Forelimb muscle (tissue), 1 donor: ENCODE measurements at regions not wholly inside any gene's neighbourhood (a gene's known extent, or its start where the extent isn't known, plus 50 kb on each side); places are given as distances from the start of the nearest gene placed in this dataset.
A peak's percentile ranks its signal among the peaks of the same experiment; 100 is the strongest.
"Not testable (repeated sequence)": the region's sequence is repeated elsewhere in the genome, so short reads cannot be mapped to it uniquely, and the experiment has no call there.

Experiments used
- DNase-seq: peaks from one replicate; pipeline ENCODE4 v3.0.0-alpha.2; 2013; ENCODE audit warnings: low read depth

GRCh38 chr4:102210806-102211205 lies 134.5 kb downstream of the SLC39A8 start:
- not testable (repeated sequence) for DNase-seq

- not testable (repeated sequence) for DNase-seq
Observed at GRCh38 chr4:102204634-102205033, 140.6 kb downstream of the SLC39A8 start.

GRCh38 chr4:102196221-102196620 lies 149.1 kb downstream of the SLC39A8 start:
- no peak for DNase-seq

- DNase-seq, result no peak
Observed at GRCh38 chr4:102193145-102193544, 152.1 kb downstream of the SLC39A8 start.

- DNase-seq, result no peak
Observed at GRCh38 chr4:102180046-102180445, 165.2 kb downstream of the SLC39A8 start.

- no peak for DNase-seq
Observed at GRCh38 chr4:102174719-102175189, 170.5 kb downstream of the SLC39A8 start.

- no peak for DNase-seq
Observed at GRCh38 chr4:102172341-102172740, 172.9 kb downstream of the SLC39A8 start.

- DNase-seq, result no peak
Observed at GRCh38 chr4:102170910-102171309, 174.4 kb downstream of the SLC39A8 start.

GRCh38 chr4:102169345-102169744 lies 175.9 kb downstream of the SLC39A8 start:
- DNase-seq, result no peak

- DNase-seq, result no peak
Observed at GRCh38 chr4:102168580-102168979, 176.7 kb downstream of the SLC39A8 start.

- no peak for DNase-seq
Observed at GRCh38 chr4:102165584-102165983, 179.7 kb downstream of the SLC39A8 start.

- no peak for DNase-seq
Observed at GRCh38 chr4:102163404-102164140, 181.7 kb downstream of the SLC39A8 start.

- no peak for DNase-seq
Observed at GRCh38 chr4:102157984-102158383, 187.3 kb downstream of the SLC39A8 start.

GRCh38 chr4:102153391-102153790 lies 191.9 kb downstream of the SLC39A8 start:
- DNase-seq, result peak; percentile 41

- no peak for DNase-seq
Observed at GRCh38 chr4:102151696-102152095, 193.6 kb downstream of the SLC39A8 start.

- no peak for DNase-seq
Observed at GRCh38 chr4:102143433-102143832, 201.8 kb downstream of the SLC39A8 start.

- DNase-seq, result peak; percentile 56
Observed at GRCh38 chr4:102141842-102142241, 203.4 kb downstream of the SLC39A8 start.

- DNase-seq, result no peak
Observed at GRCh38 chr4:102139932-102140331, 205.3 kb downstream of the SLC39A8 start.

GRCh38 chr4:102139132-102139573 lies 206.1 kb downstream of the SLC39A8 start:
- no peak for DNase-seq

GRCh38 chr4:102137217-102137616 lies 208.1 kb downstream of the SLC39A8 start:
- no peak for DNase-seq

- DNase-seq, result no peak
Observed at GRCh38 chr4:102129810-102130209, 215.5 kb downstream of the SLC39A8 start.
